Right renal pelvis (tissue), 4 donors: ENCODE measurements at regions not wholly inside any gene's neighbourhood (a gene's known extent, or its start where the extent isn't known, plus 50 kb on each side); places are given as distances from the start of the nearest gene placed in this dataset.

Source experiments
- DNase-seq, 4 donors: peaks; one replicate each; pipeline ENCODE4 v3.0.0-alpha.2; 2013; ENCODE audit warnings: low read depth in 4 of 4, low spot score in 3 of 4, missing footprints in 1 of 4

GRCh38 chr14:85218982-85219381 lies 311.0 kb upstream of the FLRT2 start:
- DNase-seq: no peak

GRCh38 chr14:85221832-85222231 lies 308.1 kb upstream of the FLRT2 start:
- no peak for DNase-seq

DNA sequence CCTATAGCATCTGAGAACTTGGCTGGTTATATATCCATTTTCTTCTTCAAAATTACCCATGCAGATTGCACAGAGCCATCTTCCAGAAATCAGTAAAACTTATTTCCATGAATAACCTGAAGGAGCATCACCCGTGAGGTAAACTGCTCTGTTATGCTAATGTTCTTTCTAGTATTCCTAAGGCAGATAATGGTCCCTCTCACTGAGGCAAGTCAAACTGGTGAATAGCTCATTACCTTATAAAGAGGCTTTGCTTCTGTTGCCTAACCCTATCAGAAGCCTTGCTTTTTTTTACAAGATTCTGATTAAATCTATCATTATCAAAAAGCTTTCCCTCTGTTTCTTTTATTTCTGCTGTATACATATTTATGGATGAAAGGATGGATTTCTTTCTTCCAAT lies 307.6 kb upstream of the FLRT2 start:
- DNase-seq: no peak

- DNase-seq: no peak
Measured at GRCh38 chr14:85223667-85224066, 306.3 kb upstream of the FLRT2 start.

GRCh38 chr14:85224241-85224640 lies 305.7 kb upstream of the FLRT2 start:
- peak in 3 of 4 donors; percentile 38 to 56 (median 54) for DNase-seq

DNA sequence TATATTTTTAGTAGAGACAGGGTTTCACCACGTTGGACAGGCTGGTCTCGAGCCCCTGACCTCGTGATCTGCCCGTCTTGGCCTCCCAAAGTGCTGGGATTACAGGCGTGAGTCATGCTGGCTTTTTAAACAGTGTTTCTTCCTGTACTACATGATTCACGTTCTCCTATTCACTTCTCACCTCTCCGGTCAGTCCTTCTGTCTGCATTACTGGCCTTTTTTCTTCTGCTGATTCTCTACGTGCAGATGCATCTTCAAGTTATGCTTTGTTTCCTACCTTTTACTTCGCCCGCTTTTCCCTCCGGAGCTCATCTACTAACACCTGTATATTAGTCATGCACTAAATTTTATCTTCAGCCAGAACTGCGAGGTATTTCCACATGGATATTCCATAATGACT lies 296.2 kb upstream of the FLRT2 start:
- no peak for DNase-seq

- DNase-seq: no peak
Measured at GRCh38 chr14:85234156-85235025, 295.6 kb upstream of the FLRT2 start.

DNA sequence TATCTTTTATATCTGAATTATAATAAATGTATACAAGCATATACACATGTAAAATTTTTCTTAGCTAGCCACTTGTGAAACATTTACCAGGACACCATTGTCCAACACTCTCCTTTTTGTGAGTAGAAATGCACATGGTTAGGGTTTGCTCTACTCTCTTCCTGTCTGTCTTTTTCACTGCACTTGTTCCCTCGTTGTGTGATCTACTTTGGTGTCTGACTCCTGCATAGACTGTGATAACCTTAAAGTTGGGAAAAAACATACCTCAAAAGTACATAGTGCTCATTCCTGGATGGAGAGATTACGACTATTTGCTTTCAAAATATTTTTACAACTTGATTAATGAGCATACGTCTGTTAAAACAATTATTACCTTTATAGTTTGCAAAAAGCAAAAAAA lies 294.1 kb upstream of the FLRT2 start:
- DNase-seq: no peak

GRCh38 chr14:85236296-85236695 lies 293.6 kb upstream of the FLRT2 start:
- DNase-seq: no peak

DNA sequence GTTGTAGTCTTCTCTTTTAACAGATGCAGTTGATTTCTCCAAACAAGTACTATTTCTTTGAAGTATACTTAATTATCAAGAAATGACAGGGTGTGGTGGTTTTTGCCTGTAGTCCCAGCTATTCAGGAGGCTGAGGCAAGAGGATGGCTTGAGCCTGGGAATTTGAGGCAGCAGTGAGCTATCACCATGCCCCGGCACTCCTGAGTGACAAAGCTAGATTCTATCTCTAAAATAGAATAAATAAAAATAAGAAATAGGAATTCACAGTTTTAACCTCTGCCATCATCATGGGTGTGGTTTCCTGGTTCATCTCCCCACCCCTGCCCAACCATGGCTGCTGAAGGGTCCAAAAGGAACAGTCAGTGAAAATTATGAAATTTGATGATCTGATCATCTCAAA lies 290.2 kb upstream of the FLRT2 start:
- no peak for DNase-seq

DNA sequence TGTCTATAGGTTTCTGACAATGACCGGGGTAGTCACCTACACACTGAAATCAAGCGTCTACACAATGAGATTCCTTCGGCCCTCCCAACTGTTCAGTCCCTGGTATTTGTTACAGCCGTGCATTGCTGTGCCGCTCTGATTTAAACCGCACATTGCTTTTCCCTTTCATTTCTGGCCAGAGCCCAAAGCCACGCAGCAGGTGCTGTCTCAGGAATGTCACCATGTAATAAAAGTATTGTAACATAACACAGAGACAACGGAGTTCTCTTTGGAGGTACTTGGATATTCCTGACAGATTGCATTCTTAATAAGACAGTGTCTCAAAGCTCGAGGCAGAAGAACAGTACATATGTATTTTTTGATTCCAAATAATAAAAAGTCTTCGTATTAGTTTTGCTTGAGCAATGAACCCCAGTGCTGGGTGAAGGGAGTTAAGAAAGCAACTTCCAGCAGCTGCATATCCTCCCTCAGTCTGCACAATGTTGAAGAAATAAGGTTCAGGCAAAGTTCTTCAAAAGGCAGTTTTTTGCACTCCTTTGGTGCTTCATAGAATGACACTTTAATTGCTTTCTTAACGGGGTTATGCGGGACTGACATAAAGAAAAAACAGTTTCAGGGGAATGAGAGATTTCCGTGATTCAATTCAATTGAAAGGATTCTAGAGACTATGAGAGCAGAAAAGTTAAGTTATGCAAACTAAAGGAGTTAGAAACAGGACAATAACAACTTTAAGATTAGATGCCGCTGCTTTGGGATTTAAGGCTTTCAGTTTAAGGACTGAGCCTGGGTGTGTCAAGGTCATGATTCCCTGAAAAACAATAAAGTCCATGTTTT lies 288.7 kb upstream of the FLRT2 start:
- peak in 3 of 4 donors; percentile 22 to 43 (median 36) for DNase-seq

DNA sequence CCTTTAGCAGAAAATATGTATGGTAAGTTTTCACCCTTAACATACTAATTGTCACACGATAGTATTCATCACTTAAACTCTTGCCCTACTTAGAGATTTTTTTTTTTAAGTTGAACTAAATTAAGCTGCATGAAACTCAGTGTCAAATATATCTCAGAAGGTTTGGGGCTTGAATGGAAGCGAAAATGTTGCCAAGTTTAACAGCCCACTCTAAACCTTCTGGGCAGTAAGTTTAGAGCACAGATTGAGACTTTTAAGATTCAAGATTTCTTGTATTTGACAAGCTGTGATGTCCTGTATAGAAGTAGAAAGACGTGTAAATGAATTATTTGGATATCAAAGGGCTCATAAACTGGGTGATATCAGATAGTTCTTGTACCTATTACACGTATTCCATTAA lies 287.3 kb upstream of the FLRT2 start:
- DNase-seq: no peak

GRCh38 chr14:85243321-85243720 lies 286.6 kb upstream of the FLRT2 start:
- DNase-seq: no peak

GRCh38 chr14:85247071-85247470 lies 282.9 kb upstream of the FLRT2 start:
- no peak for DNase-seq

DNA sequence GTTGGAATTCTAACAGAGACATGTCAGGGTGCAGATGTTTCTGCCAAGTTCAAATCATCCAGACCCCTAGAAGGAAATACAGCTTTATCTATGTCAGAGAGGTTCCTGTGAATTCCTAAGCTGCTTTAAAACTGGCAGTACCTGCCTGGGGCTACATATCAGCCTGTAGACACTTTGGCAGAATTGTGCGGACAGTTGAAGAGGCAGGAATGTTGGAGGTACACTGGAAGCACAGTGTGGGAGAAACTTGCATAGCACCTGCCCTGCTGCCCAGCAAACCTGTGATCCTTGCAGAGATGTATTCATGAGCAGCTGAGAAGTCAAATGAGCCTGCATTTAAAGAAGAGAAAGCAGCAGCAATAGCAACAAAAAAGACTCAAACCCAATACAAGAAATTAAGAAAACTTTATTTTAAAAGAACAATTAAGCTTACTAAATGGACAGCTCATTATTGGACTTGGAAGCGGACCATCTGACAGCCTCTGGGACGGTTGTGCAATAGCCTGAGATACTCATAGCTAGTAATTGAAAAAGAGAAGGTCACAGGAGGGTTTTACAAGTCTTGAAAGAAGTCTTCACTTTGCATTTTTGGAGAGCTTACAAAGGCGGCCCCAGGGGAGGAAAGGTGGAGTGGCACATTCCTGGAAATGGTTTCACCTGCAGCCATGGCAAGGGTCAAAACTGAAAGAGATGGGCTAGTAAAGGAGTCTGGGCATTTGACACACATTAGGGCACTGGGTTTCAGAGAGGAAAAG lies 280.9 kb upstream of the FLRT2 start:
- DNase-seq: no peak

DNA sequence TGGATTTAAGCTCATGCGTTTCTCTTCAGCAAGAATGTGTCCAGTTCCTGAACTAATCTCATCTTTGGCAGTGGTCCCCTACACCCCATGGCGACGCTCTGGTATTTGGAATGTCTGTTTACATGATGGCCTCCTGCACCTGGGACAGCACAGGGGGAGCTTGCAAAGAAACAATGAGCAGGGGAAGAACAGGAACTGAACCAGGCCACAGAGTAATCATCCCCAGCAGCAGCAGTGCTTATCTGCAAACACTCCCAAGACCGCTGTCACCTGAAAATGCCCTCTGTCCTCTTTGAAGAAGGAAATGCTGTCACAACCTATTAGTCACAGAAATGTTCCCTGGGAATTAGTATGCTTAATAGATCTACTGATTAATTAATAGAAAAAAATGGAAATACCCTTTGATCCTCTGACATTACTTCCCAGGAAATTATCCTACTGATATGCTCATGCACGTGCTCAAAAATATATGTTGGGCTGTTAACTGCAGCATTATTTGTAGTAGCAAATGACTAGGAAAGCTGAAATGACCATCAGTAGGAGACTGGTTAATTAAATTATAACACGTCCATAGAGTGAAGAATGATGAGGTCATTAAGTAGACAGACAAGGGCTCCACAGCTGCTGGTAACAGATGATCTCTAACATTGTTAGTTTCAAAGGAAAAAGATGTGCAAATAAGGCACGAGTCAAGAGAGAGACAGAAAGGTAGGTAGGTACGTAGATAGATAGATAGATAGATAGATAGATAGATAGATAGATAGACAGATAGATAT lies 279.3 kb upstream of the FLRT2 start:
- DNase-seq: no peak

DNA sequence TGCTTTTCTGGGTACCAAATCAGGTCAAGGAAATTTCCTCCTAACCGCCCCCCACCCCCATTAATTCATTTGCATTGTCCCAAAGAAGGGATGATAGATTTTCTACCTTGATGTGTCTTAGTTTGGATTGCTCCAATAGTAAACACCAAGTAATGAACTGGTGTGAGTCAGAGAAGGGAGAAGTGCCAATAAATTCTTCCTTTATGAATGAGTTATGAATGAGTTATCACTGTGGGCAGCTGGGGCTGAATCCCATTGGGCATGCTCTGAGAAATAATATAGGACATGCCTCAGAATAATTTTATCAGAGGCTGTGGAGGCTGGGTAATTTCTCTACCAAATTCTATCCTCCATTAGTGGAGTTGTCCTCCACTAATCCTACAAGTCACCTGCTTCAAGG lies 277.9 kb upstream of the FLRT2 start:
- DNase-seq: no peak

GRCh38 chr14:85254711-85255110 lies 275.2 kb upstream of the FLRT2 start:
- no peak for DNase-seq

- no peak for DNase-seq
Measured at GRCh38 chr14:85257287-85257686, 272.7 kb upstream of the FLRT2 start.

DNA sequence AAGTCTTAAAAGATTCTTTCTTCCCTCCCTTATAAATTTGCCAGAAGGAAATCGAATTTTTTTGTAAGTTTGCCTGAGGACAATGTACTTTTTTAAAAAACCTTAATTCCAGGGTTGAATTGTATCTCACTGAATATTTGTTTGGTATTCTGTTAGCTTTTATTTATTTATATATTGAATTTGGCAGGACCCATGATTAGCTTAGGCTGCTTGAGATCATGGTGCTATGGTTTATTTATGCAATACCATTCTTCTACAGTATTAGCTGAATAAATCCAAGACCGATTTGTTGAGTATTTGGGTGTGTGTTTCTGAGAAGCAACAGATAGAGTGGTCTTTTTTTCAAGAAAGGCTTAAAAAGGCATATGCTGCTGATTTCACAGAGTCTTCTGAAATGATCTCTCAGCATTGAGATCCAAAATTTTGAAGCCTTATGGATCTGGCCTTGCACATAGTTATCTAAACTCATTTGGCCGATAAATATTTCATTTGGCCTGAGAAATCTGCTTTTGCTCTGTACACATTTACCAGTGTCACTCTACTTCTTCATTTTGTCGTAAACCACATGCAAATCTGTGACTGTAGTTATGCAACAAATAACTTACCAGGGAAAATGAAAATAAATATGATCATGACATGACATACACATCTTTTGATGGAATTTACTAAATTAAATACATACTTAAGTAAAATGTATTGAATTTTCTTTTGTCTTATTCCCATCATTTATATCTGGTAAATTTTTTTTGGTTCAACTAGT lies 265.8 kb upstream of the FLRT2 start:
- no peak for DNase-seq
